Bone marrow (tissue), 2 donors: ENCODE measurements at regions not wholly inside any gene's neighbourhood (a gene's known extent, or its start where the extent isn't known, plus 50 kb on each side); places are given as distances from the start of the nearest gene placed in this dataset.

Source experiments
- DNase-seq, 2 donors: peaks; one replicate each; lab custom pipeline; 2025; lab: John Stamatoyannopoulos, UW

DNA sequence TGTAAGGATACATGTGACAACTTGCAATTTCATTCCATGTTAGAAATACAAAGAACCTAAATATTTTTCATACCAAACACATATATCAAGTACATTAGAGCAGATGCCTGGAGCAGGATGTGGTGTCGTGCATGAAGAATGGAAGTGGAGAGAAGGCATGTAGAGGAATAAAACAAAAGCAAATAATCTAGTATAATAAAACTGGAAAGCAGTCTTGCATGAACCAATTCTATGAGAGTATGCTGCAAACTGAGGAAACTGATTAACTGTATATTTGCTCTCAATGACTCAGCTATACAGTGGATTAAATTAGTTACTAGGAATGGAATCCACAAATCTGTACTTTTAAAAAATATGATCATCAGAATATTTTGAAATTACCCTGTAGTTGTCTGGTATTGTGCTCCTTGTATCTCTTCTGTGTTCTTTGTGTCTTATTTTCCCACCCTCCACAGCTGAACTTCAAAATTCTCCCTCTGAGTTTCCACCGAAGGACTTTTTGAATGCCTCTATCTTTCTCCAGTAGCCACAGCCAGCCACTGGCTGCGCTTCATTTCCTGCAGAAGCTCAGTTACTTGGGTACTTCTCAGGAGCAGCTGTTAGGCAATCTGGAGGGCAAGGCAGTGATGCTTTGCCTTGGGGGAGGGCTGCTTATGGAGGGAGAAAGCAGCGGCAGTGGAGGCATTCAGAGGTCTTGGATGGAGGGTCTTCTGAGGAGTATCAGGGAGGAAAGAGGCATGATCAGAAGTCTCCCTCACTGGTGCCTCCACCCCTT lies 608.0 kb downstream of the BRINP1 start:
- DNase-seq = no peak

DNA sequence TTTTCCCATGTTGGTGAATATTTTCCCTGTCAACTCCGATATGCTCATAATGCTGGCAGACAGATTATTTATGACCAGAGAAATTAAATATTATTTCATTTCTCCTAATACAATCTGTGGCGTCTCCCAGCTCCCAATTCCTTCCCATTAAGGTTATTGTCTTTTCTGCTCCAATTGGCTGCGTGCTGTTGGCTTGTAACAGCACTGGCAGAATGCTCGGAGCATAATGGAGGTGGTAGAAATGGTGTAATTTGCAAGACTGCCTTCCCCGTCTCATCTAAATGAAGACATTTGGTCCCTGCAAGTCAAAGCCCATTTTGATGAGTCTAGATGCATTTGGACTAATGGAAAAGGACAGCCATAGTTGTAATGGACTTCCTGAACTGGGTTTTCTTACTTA lies 601.7 kb downstream of the BRINP1 start:
- DNase-seq = no peak

DNA sequence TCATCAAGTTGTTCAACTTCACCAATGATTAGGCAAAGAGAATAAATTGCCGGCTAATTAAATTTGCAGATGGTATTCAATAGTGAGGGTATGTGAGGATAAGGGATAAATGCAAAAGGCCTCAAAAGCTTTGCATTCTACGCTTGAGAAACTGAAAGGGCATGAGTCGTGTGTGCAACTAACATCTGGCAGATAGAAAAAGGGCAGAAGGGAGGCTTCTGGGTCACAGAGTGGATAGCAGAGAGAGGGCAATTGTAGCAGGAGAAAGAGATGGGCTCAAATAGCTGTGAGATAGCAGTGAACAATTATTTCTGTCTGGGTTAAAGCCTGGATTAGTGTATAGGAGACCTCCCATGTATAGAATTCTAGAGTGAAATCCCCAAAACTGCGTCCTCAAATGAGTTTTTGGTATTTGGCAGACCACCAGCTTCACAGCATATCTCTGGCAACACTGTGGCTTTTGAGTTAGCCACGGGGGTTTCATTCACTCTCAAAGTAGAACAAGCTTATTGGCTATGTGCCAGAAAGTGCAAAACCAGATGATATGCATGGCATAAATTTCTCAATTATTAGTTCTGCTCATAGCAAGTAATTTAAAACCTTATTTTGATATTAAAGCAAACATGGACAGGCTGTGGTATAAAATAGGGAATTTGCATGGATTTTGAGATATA lies 586.3 kb downstream of the BRINP1 start:
- no peak for DNase-seq

DNA sequence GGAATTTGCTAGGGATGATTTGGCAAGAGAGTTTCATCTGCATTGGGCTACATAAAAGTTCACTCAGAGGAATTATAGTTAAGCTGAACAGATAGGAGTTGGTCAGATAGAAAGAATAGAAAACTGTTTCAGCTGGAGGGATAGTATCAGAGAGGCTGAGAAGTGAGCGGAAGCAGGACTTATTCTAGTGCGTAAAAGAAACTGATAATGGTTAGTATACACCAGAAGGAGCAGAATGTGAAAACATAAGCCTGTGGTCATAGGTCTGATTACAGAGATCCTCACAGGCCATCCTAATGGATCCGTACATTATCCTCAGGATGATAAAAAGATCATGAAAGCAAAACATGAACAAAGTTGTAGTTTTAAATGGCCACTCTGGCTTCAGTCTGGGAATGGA lies 585.2 kb downstream of the BRINP1 start:
- DNase-seq = no peak

DNA sequence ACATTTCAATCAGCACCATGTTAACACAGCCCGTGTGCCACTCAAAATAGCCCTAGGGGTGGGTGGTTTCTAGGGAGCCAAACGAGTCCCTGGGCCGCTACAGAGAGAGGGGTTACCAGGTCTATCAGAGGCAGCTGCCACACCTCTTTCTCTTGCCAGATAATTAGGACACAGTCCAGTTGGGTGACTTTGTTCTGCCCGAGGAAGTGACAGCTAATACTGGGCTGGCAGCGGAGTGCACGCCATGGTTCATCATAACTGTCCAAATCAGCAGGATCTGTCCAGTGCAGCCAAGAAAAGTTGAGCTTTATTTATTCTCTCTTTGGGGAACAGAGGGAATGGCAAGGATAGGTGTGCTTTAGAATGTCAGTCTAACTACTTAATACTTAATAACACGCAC lies 583.8 kb downstream of the BRINP1 start:
- DNase-seq = no peak

DNA sequence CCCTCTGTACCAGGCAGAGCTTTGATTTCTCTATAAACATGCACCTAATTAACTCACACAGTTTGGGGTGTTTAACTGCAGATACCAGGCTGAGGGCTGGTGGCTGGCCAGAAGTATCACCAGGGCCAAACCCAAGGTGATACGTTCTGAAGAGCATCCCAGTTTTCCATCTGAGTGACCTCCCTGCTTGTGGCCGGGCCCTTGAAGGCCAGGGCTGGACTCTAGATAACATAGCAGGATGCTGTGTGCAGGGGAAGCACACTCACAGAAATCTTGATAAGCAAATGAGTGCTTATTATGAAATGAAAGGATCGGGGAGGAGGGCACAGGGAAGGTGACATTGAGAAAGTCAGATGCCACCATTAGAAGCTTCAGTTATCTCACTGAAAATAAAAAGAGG lies 582.4 kb downstream of the BRINP1 start:
- no peak for DNase-seq

DNA sequence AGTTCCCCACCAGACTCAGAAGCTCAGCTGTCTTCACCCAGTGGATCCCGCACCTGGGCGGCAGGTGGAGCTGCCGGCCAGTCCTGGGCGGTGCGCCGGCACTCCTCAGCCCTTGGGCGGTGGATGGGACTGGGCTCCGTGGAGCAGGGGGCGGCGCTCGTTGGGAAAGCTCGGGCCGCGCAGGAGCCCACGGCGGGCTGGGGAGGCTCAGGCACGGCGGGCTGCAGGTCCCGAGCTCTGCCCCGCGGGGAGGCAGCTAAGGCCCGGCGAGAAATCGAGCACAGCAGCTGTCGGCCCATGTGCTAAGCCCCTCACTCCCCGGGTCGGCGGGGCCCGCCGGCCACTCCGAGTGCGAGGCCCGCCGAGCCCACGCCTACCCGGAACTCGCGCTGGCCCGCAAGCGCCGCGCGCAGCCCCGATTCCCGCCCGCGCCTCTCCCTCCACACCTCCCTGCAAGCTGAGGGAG lies 560.0 kb downstream of the BRINP1 start:
- no peak for DNase-seq

DNA sequence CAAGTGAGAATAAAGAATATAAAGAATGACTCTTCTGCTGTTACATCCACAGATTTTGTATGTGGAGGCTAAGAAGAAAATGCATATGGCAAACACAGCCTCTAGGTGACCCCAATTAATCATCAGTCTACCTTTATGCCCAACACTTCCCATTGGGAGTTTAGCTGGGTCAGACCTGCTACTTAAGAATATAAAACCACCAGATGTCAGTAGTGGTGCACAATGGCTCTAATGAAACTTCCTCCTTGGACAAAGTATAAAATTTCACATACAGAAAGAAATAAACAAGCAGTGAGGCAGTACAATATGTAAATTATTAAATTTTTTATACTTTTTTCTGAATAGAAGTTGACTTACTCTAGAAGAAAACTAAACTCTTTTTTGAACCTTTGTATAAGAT lies 539.9 kb downstream of the BRINP1 start:
- DNase-seq = no peak

DNA sequence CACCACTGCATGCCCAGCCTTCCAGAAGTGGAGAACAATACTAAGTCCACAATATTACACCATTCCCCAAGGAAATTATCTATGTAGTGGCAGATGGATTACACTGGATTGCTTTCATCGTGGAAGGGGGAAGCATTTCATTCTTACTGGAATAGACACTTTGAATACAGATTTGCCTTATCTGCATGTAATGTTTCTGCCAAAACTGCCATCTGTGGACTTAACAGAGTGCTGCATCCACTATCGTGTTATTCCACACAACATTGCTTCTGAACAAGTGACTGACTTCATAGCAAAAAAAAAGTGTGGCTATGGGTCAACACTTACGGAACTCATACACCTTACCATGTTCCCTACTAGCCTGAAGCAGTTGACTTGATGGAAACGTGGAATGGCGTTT lies 536.9 kb downstream of the BRINP1 start:
- no peak for DNase-seq

DNA sequence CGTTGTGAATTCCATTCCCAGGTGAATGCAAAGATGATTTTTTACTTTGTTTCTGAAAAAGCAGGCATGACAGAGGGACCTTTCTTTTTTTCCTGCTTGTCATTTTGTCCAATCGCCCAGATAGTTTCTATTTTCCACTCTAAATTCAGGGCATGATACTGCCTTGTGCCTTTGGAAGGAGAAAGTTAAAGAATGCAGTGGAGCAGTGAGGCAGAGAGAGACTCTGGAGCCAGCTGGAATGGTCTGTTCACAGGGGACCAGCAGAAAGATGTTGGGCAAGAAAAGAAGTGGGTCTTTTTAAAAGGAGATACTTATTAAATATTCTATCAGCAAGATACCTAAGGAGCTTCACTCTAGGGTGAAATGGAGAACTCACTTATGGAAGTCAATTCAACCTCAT lies 532.3 kb downstream of the BRINP1 start:
- no peak for DNase-seq

DNA sequence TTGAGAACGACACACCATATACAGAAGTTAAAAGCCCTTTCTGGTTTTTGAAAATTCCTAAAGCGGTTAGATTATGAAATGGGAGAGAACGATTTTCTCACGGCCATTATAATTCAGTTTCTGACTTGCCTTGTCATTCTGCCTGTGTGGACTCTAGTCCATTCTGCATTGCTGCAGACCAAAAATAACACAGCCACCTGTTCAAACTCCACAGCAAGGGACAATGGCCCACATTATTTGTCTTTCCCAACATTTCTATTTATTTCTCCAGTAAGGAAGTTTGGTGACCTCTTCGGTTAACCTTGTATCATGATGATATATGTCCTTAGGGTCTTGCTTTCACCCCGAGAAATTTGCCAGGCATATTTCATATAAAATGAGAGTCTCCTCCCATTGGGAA lies 497.7 kb downstream of the BRINP1 start:
- no peak for DNase-seq

DNA sequence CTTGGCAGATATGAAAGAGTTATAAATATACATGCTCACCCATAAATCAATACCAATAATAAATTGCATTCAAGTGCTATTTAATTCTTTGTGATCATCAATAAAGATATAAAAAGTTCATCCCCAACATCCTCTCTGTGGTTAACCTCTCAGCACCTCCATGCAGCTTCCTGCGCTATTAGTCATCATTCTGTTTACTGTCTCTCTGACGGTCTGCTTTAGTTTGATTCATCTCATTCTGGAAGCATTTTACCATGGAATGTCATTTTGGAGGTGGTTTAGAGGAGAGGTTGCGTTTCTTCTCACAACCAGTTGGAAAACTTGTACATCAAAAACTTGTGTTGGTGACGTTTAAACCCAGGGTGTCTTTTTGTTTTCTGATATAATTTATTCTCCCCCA lies 486.6 kb downstream of the BRINP1 start:
- DNase-seq = no peak

DNA sequence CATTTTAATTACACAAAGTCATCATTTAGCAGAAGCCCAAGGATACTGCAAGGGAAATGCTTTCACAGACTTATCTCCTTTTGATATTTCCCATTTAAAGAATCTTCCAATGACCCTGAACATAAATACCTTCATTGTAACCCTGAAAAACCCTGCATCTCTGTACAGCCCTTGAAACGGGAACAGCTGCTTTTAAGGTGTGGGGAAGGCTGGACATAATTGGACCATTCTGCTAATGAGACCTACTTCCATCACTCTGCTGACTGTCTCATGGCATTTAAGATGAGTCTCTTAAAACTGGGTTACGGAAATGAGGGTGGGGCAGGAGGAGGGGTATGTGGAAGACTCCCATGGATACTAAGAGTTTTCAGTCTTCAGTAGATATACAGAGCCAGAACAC lies 485.8 kb downstream of the BRINP1 start:
- no peak for DNase-seq

DNA sequence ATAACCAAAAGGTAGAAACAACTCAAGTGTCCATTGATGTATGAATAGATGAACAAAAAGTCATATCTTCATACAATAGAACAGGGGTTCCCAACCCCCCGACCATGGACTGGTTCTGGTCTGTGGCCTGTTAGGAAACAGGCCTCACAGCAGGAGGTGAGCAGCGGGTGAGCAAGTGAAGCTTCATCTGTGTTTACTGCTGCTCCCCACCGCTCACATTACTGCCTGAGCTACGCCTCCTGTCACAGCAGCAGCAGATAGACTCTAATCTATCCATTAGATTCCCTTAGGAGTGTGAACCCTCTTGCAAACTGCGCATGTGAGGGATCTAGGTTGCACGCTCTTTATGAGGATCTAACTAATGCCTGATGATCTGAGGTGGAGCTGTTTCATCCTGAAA lies 478.0 kb downstream of the BRINP1 start:
- no peak for DNase-seq

DNA sequence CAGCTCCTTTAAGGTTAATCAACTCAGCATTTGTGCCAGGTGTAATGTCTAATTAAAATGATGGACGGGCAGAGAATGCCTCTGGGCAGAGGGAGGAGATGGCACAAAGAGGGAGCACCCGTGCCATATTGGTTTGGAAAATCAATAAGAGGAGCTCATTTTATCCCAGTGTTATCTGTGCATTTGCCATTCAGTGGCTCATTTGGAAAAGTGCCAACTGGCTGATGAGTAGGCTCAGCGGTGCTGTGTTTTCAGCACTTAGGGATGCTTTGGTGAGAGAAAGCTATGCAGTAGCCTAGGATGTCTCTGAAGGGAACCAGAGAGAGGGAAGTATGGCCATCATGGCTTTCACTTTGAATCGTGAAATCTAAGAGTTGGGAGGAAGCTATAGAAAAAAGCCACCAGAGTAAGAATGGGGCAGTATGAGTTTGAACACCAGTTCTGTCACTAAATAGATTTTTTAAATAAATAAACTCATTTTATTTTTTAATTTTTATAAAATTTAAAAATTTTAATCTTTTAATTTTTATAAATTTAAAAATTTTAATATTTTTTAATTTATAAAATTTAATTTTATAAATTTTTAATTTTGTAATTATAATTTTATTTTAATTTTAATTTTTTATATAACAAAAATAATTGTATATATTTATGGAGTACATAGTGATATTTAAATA lies 472.8 kb downstream of the BRINP1 start:
- DNase-seq = no peak

DNA sequence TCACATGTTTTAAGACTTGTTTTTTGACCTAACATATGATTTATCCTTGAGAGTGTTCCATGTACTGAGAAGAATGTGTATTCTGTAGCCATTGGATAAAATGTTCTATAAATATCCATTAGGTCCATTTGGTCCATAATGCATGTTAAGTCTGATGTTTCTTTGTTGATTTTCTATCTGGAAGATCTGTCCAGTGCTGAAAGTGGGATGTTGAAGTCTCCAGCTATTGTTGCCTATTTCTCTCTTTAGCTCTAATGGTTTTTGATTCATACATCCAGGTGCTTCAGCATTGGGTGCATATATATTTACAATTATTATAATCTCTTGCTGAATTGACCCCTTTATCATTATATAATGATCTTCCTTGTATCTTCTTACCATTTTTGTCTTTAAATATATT lies 451.1 kb downstream of the BRINP1 start:
- DNase-seq = no peak

DNA sequence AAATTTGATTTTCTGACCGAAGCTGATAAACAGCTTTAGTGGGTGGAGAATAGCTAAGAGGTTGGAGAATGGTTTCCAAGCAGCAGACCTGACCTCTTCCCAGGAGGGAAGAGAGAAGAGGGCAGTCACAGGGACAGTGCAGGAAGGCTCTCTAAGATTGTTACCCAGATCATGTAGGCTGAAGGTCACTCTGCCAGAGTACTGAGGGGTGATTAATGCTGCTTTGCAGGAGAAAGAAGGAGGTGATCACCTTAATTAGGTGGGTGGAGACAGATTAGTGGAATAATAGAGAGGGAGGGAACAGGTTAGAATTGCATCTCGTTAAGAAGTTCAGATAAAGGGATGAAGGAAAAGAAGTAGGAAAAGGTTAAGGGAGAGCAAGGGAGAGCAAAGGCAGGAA lies 440.5 kb downstream of the BRINP1 start:
- no peak for DNase-seq

DNA sequence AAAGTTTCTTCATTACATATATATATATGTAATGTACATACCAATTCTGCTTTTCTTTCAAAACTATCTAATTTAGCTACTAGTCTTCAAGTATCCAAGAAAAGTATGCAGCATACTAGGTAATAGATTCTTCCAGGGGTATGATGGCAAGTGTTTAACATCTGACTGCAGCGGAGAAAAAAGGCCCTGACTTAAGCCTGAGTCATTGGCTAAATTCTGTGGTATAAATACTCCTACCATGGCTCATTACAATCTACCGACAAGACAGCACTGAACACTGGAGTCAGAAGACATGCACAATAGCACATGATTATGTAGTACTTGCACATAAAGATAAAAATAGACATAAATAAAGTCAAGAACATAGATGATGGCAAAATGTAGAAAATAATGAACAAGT lies 439.9 kb downstream of the BRINP1 start:
- no peak for DNase-seq

DNA sequence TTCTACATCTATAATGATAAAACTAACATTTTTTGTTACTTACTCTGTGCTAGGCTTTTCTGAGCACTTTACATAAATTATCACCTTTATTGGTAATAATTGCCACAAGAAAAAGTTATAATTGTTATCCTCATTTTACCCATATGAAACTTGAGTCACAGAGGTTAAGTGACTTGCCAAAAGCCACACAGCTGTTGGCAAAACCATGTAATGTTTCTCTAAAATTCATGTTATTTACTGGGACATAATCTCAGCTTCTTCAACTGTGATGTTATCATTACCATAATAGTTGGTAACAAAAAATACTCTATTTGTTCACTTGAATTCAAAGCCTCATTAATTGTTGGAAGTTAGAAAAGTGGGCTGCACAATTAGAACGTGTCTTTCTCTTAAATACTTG lies 437.3 kb downstream of the BRINP1 start:
- no peak for DNase-seq

DNA sequence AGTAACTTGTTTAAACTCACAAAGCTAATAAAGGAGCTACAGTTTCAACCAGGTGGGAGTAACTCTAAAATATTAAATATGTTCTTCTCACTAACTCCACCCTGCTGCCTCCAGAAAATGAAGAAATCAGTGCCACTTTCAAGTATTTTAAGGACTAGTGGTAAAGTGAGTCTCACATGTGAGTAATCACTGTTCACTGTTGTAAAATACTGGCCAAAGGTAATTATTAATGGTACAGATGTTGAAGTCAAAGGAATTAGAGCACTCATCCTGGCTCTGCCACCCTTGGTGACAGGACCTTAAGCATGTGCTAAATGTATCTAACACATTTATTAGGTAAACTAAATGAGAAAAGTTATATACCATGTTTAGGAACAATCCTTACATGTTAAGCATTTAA lies 430.7 kb downstream of the BRINP1 start:
- DNase-seq = no peak

DNA sequence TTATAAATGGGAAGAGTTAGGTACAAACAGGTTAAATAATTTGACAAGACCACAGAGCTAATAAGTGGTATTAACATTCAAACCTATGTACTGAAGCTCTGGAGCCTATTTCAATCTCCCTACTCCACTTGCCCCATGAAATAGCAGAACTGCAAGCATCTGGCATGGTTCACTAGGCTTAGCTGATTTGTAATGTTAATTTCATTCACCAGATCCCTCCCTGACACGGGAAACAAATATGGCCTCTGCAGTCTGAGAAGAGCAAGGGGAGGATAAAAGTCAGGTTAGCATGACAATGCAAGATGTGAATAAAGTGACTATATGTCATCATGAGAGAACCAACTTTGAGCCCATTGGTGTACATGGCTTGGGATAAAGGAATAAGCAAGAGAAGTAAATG lies 428.8 kb downstream of the BRINP1 start:
- no peak for DNase-seq

DNA sequence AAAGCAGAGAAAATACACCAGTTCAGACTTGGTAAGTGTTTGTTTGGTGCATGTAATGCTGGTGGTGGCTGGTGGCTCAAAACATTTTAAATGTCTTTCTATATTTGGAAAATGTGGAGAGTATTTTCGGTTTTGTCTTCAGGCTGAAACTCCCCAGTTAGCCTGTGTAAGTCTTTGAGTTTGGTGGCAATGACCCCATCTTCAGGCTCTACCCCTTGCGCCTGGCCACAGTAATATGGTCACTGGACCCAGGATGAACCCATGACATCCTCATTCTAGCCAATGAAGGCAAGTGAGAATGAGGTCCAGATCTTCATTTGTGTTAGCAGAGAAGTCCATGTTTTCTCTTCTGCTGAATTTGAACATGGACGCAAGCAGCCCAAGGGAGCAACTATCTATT lies 422.6 kb downstream of the BRINP1 start:
- DNase-seq = no peak

DNA sequence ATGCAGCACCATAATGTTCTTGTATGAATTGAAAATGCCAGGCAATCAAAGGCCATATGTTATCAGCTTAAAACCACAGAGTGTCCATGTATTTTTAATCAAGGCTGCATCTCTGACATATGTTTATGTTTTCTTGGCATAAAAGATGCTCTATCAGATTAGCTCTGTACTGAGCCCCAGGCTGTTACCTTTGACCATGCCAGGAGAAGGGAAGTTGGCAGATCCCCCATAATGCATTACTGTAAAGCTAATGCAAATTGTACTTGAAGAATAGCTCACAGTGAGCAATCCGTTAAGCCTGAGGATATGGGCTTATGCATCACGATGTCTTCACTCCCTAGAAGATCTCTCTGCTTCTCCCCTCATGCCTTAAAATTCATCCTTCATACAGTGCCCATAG lies 414.4 kb downstream of the BRINP1 start:
- DNase-seq = no peak
